GM12892 (cell line): ENCODE measurements at regions not wholly inside any gene's neighbourhood (a gene's known extent, or its start where the extent isn't known, plus 50 kb on each side); places are given as distances from the start of the nearest gene placed in this dataset.
"Not testable (repeated sequence)": the region's sequence is repeated elsewhere in the genome, so short reads cannot be mapped to it uniquely, and the experiment has no call there.

Source experiments
- DNase-seq: peaks from one replicate; pipeline ENCODE4 v3.0.0; 2011; ENCODE audit not compliant: insufficient read length
- FAIRE-seq: peaks from 2 replicates; lab custom pipeline; 2011; peaks lifted over from hg19 to GRCh38; lab: Jason Lieb, UNC
- POLR2A ChIP-seq: IDR thresholded peaks from 2 replicates; pipeline ENCODE4 v1.6.1; 2011; ENCODE audit warnings: low read depth, low read length, control low read depth
- POLR2AphosphoS5 ChIP-seq: IDR thresholded peaks from 2 replicates; pipeline ENCODE4 v1.6.1; 2011; ENCODE audit warnings: low read depth, low read length, control low read depth
- TAF1 ChIP-seq: IDR thresholded peaks from 2 replicates; pipeline ENCODE4 v1.6.1; 2011; ENCODE audit warnings: low read depth, mild to moderate bottlenecking, control low read depth, low read length, borderline replicate concordance

GRCh38 chr6:113202852-113203714 is 654.1 kb upstream of the MARCKS start:
- no peak for FAIRE-seq

GRCh38 chr6:113203715-113204110 is 653.4 kb upstream of the MARCKS start:
- no peak for TF ChIP-seq POLR2AphosphoS5
- TF ChIP-seq POLR2A: no peak
- no peak for TF ChIP-seq TAF1
- DNase-seq (no peak), FAIRE-seq (no peak)

More at GRCh38 chr6:113202852-113203714, 654.1 kb upstream of the MARCKS start:
- TF ChIP-seq TAF1 (no peak), POLR2AphosphoS5 (no peak), POLR2A (no peak)
- DNase-seq: no peak

- no peak for FAIRE-seq
- no peak for TF ChIP-seq POLR2A
- no peak for TF ChIP-seq TAF1
- no peak for TF ChIP-seq POLR2AphosphoS5
- DNase-seq: no peak
Observed at GRCh38 chr6:113205553-113205952, 651.6 kb upstream of the MARCKS start.

GRCh38 chr6:113208726-113209125 is 648.4 kb upstream of the MARCKS start:
- TF ChIP-seq POLR2AphosphoS5: no peak
- no peak for TF ChIP-seq POLR2A
- TF ChIP-seq TAF1: no peak
- DNase-seq: no peak
- no peak for FAIRE-seq

GRCh38 chr6:113209315-113209714 is 647.8 kb upstream of the MARCKS start:
- TF ChIP-seq TAF1 (no peak), POLR2A (no peak), POLR2AphosphoS5 (no peak)
- DNase-seq (no peak), FAIRE-seq (no peak)

GRCh38 chr6:113211170-113211569 is 646.0 kb upstream of the MARCKS start:
- FAIRE-seq (no peak), DNase-seq (no peak)
- TF ChIP-seq POLR2A (no peak), TAF1 (no peak), POLR2AphosphoS5 (no peak)

GRCh38 chr6:113219783-113220182 is 637.4 kb upstream of the MARCKS start:
- no peak for FAIRE-seq
- TF ChIP-seq POLR2A (no peak), TAF1 (no peak), POLR2AphosphoS5 (no peak)
- DNase-seq: no peak

DNA sequence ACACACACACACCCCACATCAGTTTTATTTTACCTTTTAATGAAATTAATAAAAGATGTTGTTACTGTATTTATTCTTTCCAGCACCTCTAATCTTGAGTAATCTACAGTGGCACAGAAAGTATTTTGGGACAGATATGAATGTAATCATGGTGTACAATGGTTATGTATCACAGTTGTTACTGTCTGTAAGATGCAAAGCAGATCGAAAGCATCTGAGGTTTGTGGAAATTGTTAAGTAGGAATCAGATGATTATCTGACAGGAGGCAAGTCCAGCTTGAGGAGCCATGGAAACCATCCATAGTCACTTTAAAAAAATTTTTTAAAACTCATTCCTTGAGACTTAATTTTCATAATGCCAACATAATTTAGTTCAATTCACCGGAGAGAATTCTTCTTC is 636.3 kb upstream of the MARCKS start:
- TF ChIP-seq POLR2AphosphoS5 (no peak), TAF1 (no peak), POLR2A (no peak)
- DNase-seq (no peak), FAIRE-seq (no peak)

DNA sequence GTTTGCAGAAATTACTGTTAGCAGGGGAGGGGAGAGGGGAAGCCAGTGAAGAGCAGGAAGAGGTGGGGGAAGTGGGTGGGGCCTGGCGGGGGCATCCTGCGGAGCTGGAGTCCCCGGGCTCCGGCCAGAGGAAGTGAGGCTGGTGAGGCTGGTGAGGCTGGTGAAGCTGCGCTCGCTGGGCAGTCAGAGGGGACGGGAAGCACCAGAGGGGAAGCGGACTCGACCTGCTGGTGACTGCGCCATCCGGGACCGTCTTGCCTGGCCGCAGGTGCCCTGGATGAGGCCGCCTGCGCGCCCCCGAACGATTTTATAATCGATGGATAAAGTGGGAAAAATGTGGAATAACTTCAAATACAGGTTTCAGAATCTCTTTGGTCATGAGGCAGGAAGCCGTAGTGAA is 635.3 kb upstream of the MARCKS start:
- DNase-seq (no peak), FAIRE-seq (no peak)
- TF ChIP-seq POLR2AphosphoS5 (no peak), POLR2A (no peak), TAF1 (no peak)

GRCh38 chr6:113246186-113246585 is 611.0 kb upstream of the MARCKS start:
- DNase-seq (no peak), FAIRE-seq (no peak)
- TF ChIP-seq POLR2A: no peak
- no peak for TF ChIP-seq TAF1
- TF ChIP-seq POLR2AphosphoS5: no peak

- no peak for TF ChIP-seq TAF1
- TF ChIP-seq POLR2AphosphoS5: no peak
- TF ChIP-seq POLR2A: no peak
- DNase-seq (no peak), FAIRE-seq (no peak)
Observed at GRCh38 chr6:113248532-113248931, 608.6 kb upstream of the MARCKS start.

- FAIRE-seq: not testable (repeated sequence)
Observed at GRCh38 chr6:113254194-113254593, 603.0 kb upstream of the MARCKS start.

GRCh38 chr6:113258771-113259170 is 598.4 kb upstream of the MARCKS start:
- DNase-seq (no peak), FAIRE-seq (no peak)
- TF ChIP-seq POLR2A (no peak), POLR2AphosphoS5 (no peak), TAF1 (no peak)

More at GRCh38 chr6:113254194-113254593, 603.0 kb upstream of the MARCKS start:
- DNase-seq: not testable (repeated sequence)
